Thyroid gland (tissue), 4 donors: ENCODE measurements at regions not wholly inside any gene's neighbourhood (a gene's known extent, or its start where the extent isn't known, plus 50 kb on each side); places are given as distances from the start of the nearest gene placed in this dataset.

ENCODE experiments used
- CTCF ChIP-seq, 6 experiments: fragments of 200-600 bp in 3 of 6; fragments of 450-650 bp in 3 of 6; sonication (generic) in 3 of 6; IDR thresholded peaks; one replicate each; pipeline ENCODE4 v1.5.1; 2016 to 2019; ENCODE audit warnings: antibody characterized with exemption in 6 of 6, mild to moderate bottlenecking in 2 of 6, inconsistent platforms in 1 of 6, moderate library complexity in 1 of 6
- POLR2A ChIP-seq, 2 donors: fragments of 450-650 bp; IDR thresholded peaks; one replicate each; pipeline ENCODE4 v1.6.1; 2017; ENCODE audit warnings: antibody characterized with exemption in 2 of 2, mild to moderate bottlenecking in 2 of 2, moderate library complexity in 1 of 2

- TF ChIP-seq CTCF (IDR thresholded peaks at IDR 0.05) (no peak), POLR2A (IDR thresholded peaks at IDR 0.05) (no peak)
These were observed 585.2 kb downstream of the EFNA5 start for GRCh38 chr5:107085572-107085971.
